C1 segment of cervical spinal cord (tissue), 14 donors: ENCODE measurements at regions not wholly inside any gene's neighbourhood (a gene's known extent, or its start where the extent isn't known, plus 50 kb on each side); places are given as distances from the start of the nearest gene placed in this dataset.

Experiments
- DNase-seq, 14 donors: peaks; one replicate each; lab custom pipeline; 2025; lab: John Stamatoyannopoulos, UW

GRCh38 chr14:71733210-71733883, 198.9 kb upstream of the RGS6 start:
- DNase-seq, result peak in 3 of 14 donors; percentile 10 to 47 (median 35)

- DNase-seq, result peak in 1 of 14 donors; percentile 42
Measured at GRCh38 chr14:71734076-71734475, 198.2 kb upstream of the RGS6 start.

GRCh38 chr14:71734885-71735284, 197.3 kb upstream of the RGS6 start:
- DNase-seq, result no peak

GRCh38 chr14:71737760-71738159, 194.5 kb upstream of the RGS6 start:
- DNase-seq, result no peak

GRCh38 chr14:71739273-71739990, 192.8 kb upstream of the RGS6 start:
- DNase-seq, result no peak

- DNase-seq, result no peak
Measured at GRCh38 chr14:71741241-71741640, 191.0 kb upstream of the RGS6 start.

GRCh38 chr14:71742485-71742884, 189.7 kb upstream of the RGS6 start:
- no peak for DNase-seq

GRCh38 chr14:71745072-71745471, 187.2 kb upstream of the RGS6 start:
- DNase-seq, result no peak

- DNase-seq, result no peak
Measured at GRCh38 chr14:71748196-71748595, 184.0 kb upstream of the RGS6 start.

- no peak for DNase-seq
Measured at GRCh38 chr14:71749613-71750238, 182.5 kb upstream of the RGS6 start.

- DNase-seq, result no peak
Measured at GRCh38 chr14:71751264-71751663, 181.0 kb upstream of the RGS6 start.

- DNase-seq, result no peak
Measured at GRCh38 chr14:71752111-71752738, 180.0 kb upstream of the RGS6 start.

- peak in 13 of 14 donors; percentile 11 to 75 (median 61) for DNase-seq
Measured at GRCh38 chr14:71753126-71753830, 179.0 kb upstream of the RGS6 start.

GRCh38 chr14:71753976-71754375, 178.3 kb upstream of the RGS6 start:
- DNase-seq, result no peak

GRCh38 chr14:71754422-71755095, 177.7 kb upstream of the RGS6 start:
- no peak for DNase-seq

- DNase-seq, result no peak
Measured at GRCh38 chr14:71758229-71758951, 173.8 kb upstream of the RGS6 start.

- no peak for DNase-seq
Measured at GRCh38 chr14:71762575-71762974, 169.7 kb upstream of the RGS6 start.

GRCh38 chr14:71764701-71765382, 167.4 kb upstream of the RGS6 start:
- DNase-seq, result no peak

- no peak for DNase-seq
Measured at GRCh38 chr14:71765505-71765904, 166.7 kb upstream of the RGS6 start.

GRCh38 chr14:71770431-71770830, 161.8 kb upstream of the RGS6 start:
- no peak for DNase-seq
